Ectodermal cell (in vitro differentiated cells): ENCODE measurements at regions not wholly inside any gene's neighbourhood (a gene's known extent, or its start where the extent isn't known, plus 50 kb on each side); places are given as distances from the start of the nearest gene placed in this dataset.
"Not testable (repeated sequence)": the region's sequence is repeated elsewhere in the genome, so short reads cannot be mapped to it uniquely, and the experiment has no call there.

Source experiments
- H3K27ac ChIP-seq: 2 replicates; pipeline ENCODE4 v1.7.0; 2013; ENCODE audit warnings: mild to moderate bottlenecking, low read depth, low read length; ENCODE audit not compliant: insufficient read depth, poor library complexity, severe bottlenecking
- H3K27me3 ChIP-seq: 2 replicates; pipeline ENCODE4 v1.7.0; 2013; ENCODE audit warnings: mild to moderate bottlenecking, low read length; ENCODE audit not compliant: insufficient read depth, control insufficient read depth, poor library complexity, severe bottlenecking
- H3K36me3 ChIP-seq: one replicate; pipeline ENCODE4 v1.7.0; 2013; ENCODE audit warnings: low read length; ENCODE audit not compliant: control insufficient read depth, insufficient read depth
- H3K4me1 ChIP-seq: one replicate; pipeline ENCODE4 v1.7.0; 2013; ENCODE audit warnings: low read length; ENCODE audit not compliant: control insufficient read depth, insufficient read depth
- H3K4me3 ChIP-seq: 2 replicates; pipeline ENCODE4 v1.7.0; 2013; ENCODE audit warnings: low read depth, low read length, control low read depth; ENCODE audit not compliant: insufficient read depth
- H3K9me3 ChIP-seq: 2 replicates; pipeline ENCODE4 v1.7.0; 2013; ENCODE audit warnings: mild to moderate bottlenecking, low read length, moderate library complexity; ENCODE audit not compliant: control insufficient read depth
- WGBS, 2 experiments: methylation state at CpG; one replicate each; pipeline ENCODE4 v1.1.7; 2013; ENCODE audit warnings: missing lambda C conversion rate in 2 of 2; 5-methylcytosine and 5-hydroxymethylcytosine counted together

- WGBS, 2 experiments: 90 to 92% methylated on average over 17 of the region's 17 CpGs
- no peaks in the 10 kb centered on the region for H3K36me3 ChIP-seq
- no peaks in the 10 kb centered on the region for H3K9me3 ChIP-seq
- H3K27ac ChIP-seq: no peak overlapping the region
- no peaks in the 10 kb centered on the region for H3K27me3 ChIP-seq
- H3K4me3 ChIP-seq: no peak overlapping the region
- no peaks in the 10 kb centered on the region for H3K4me1 ChIP-seq
These were observed 745.6 kb downstream of the SLITRK1 start for GRCh38 chr13:83136660-83137059.

GRCh38 chr13:83125791-83126190 lies 756.5 kb downstream of the SLITRK1 start:
- H3K36me3 ChIP-seq: no peaks in the 10 kb centered on the region
- H3K4me3 ChIP-seq: no peak overlapping the region
- H3K9me3 ChIP-seq: no peaks in the 10 kb centered on the region
- no peak overlapping the region for H3K27ac ChIP-seq
- H3K27me3 ChIP-seq: no peaks in the 10 kb centered on the region
- no peaks in the 10 kb centered on the region for H3K4me1 ChIP-seq
- WGBS, 2 experiments: no CpG with 5 or more reads among the region's 1 CpG

GRCh38 chr13:83121896-83122295 lies 760.4 kb downstream of the SLITRK1 start:
- WGBS, 2 experiments: 92 to 93% methylated on average over 4 of the region's 4 CpGs
- Histone ChIP-seq H3K27ac (no peak overlapping the region), H3K4me1 (no peaks in the 10 kb centered on the region), H3K36me3 (no peaks in the 10 kb centered on the region), H3K27me3 (no peaks in the 10 kb centered on the region), H3K4me3 (no peak overlapping the region), H3K9me3 (no peaks in the 10 kb centered on the region)

GRCh38 chr13:83117046-83117445 lies 765.2 kb downstream of the SLITRK1 start:
- 82 to 91% methylated on average over 3 of the region's 4 CpGs for WGBS, 2 experiments
- Histone ChIP-seq H3K36me3 (no peaks in the 10 kb centered on the region), H3K27ac (no peak overlapping the region), H3K4me1 (no peaks in the 10 kb centered on the region), H3K4me3 (no peak overlapping the region), H3K9me3 (no peaks in the 10 kb centered on the region), H3K27me3 (no peaks in the 10 kb centered on the region)

- not testable (repeated sequence) for H3K4me3 ChIP-seq, H3K27ac ChIP-seq
- WGBS, 2 experiments: 88 to 97% methylated on average over 2 of the region's 5 CpGs
These were observed 780.6 kb downstream of the SLITRK1 start for GRCh38 chr13:83101574-83102247.

GRCh38 chr13:83100237-83100636 lies 782.0 kb downstream of the SLITRK1 start:
- no peaks in the 10 kb centered on the region for H3K27me3 ChIP-seq
- 93 to 100% methylated on average over 1 of the region's 1 CpG for WGBS, 2 experiments
- no peak overlapping the region for H3K27ac ChIP-seq
- H3K4me3 ChIP-seq: no peak overlapping the region
- H3K4me1 ChIP-seq: no peaks in the 10 kb centered on the region
- no peaks in the 10 kb centered on the region for H3K36me3 ChIP-seq
- no peaks in the 10 kb centered on the region for H3K9me3 ChIP-seq

More at GRCh38 chr13:83101574-83102247, 780.6 kb downstream of the SLITRK1 start:
- not testable (repeated sequence) for H3K27me3 ChIP-seq, H3K9me3 ChIP-seq, H3K36me3 ChIP-seq, H3K4me1 ChIP-seq

- no peak overlapping the region for H3K27ac ChIP-seq
- H3K27me3 ChIP-seq: no peaks in the 10 kb centered on the region
- 95 to 100% methylated on average over 1 of the region's 1 CpG for WGBS, 2 experiments
- no peak overlapping the region for H3K4me3 ChIP-seq
- H3K9me3 ChIP-seq: no peaks in the 10 kb centered on the region
- H3K36me3 ChIP-seq: no peaks in the 10 kb centered on the region
- H3K4me1 ChIP-seq: no peaks in the 10 kb centered on the region
These were observed 793.4 kb downstream of the SLITRK1 start for GRCh38 chr13:83088858-83089257.

- no peaks in the 10 kb centered on the region for H3K4me1 ChIP-seq
- H3K9me3 ChIP-seq: no peaks in the 10 kb centered on the region
- H3K27ac ChIP-seq: no peak overlapping the region
- no peak overlapping the region for H3K4me3 ChIP-seq
- H3K36me3 ChIP-seq: no peaks in the 10 kb centered on the region
- 93 to 100% methylated on average over 1 of the region's 1 CpG for WGBS, 2 experiments
- no peaks in the 10 kb centered on the region for H3K27me3 ChIP-seq
These were observed 795.3 kb downstream of the SLITRK1 start for GRCh38 chr13:83086948-83087347.

- no peak overlapping the region for H3K27ac ChIP-seq
- no peaks in the 10 kb centered on the region for H3K27me3 ChIP-seq
- H3K4me1 ChIP-seq: no peaks in the 10 kb centered on the region
- H3K4me3 ChIP-seq: no peak overlapping the region
- no peaks in the 10 kb centered on the region for H3K9me3 ChIP-seq
- H3K36me3 ChIP-seq: no peaks in the 10 kb centered on the region
These were observed 796.2 kb downstream of the SLITRK1 start for GRCh38 chr13:83086088-83086487.

- H3K27ac ChIP-seq: no peak overlapping the region
- no peaks in the 10 kb centered on the region for H3K4me1 ChIP-seq
- H3K9me3 ChIP-seq: no peaks in the 10 kb centered on the region
- H3K36me3 ChIP-seq: no peaks in the 10 kb centered on the region
- H3K27me3 ChIP-seq: no peaks in the 10 kb centered on the region
- WGBS, 2 experiments: 80 to 97% methylated on average over 2 of the region's 2 CpGs
- H3K4me3 ChIP-seq: no peak overlapping the region
These were observed 796.9 kb downstream of the SLITRK1 start for GRCh38 chr13:83085186-83085900.
